ENCODE measurements at regions not wholly inside any gene's neighbourhood (a gene's known extent, or its start where the extent isn't known, plus 50 kb on each side); places are given as distances from the start of the nearest gene placed in this dataset.

- no peak overlapping the region for H3K27ac ChIP-seq
- 35 to 61% methylated on average over 4 of the region's 4 CpGs for WGBS, 2 donors (ENCODE audit: low coverage in 1 of 2)
- H3K27me3 ChIP-seq = no peaks in the 10 kb centered on the region
- intact Hi-C loops (cut with DNase I; ENCODE audit: low total_unique reads) = no loop called here
- DNase-seq = no peak
- H3K4me3 ChIP-seq = no peak overlapping the region
- in situ Hi-C loops (cut with MboI; ENCODE audit: low pct_ligation_motif_present in 1 of 4, low pct_unique_long_range_greater_than_20kb in 1 of 4, low sequenced_read_pairs in 3 of 4) = no loop called here
- H3K4me1 ChIP-seq = no peaks in the 10 kb centered on the region
- no peaks in the 10 kb centered on the region for H3K9me3 ChIP-seq
- no peaks in the 10 kb centered on the region for H3K36me3 ChIP-seq
- TF ChIP-seq CTCF (IDR thresholded peaks at IDR 0.05) (no peak), POLR2AphosphoS5 (IDR thresholded peaks at IDR 0.05) (no peak), EP300 (IDR thresholded peaks at IDR 0.05; ENCODE audit: low read depth) (no peak), POLR2A (IDR thresholded peaks at IDR 0.05) (no peak)
These were observed 313.0 kb downstream of the CDH2 start for GRCh38 chr18:27863780-27864430.

DNA sequence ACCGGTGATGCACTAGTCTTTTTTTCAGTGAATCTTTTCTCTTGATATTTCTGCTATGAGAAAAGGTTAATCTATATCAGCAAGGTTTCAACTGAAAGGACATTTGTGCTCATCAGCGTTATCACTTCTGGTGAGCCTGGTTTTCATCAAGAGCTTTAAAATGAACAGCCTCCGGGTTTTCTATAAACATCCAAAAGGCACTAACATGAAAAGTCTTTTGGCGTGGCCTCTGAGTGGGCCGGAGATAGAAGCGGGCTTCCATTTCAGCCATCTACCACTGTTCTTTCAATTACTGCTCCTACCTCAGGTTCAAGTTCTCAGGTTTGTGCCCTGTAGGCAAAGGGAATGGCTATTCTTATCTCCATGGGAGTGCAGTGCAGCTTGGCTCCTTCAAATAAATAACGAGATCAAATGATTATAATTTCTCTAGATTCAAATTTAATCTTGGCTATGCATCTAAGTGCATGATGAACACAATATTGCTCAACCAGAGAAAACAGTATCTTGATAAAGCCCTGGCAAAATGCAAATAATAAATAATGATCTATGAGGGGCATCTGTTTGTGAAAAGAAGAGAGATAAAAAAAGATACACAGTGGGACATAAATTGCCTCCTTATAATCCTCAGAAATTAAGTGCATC, 314.8 kb downstream of the CDH2 start:
- TF ChIP-seq POLR2A (IDR thresholded peaks at IDR 0.05) (no peak), CTCF (IDR thresholded peaks at IDR 0.05) (no peak), POLR2AphosphoS5 (IDR thresholded peaks at IDR 0.05) (no peak), EP300 (IDR thresholded peaks at IDR 0.05; ENCODE audit: low read depth) (no peak)
- no peak overlapping the region for H3K27ac ChIP-seq
- no peaks in the 10 kb centered on the region for H3K9me3 ChIP-seq
- no peak for DNase-seq
- 79 to 84% methylated on average over 7 of the region's 7 CpGs for WGBS, 2 donors (ENCODE audit: low coverage in 1 of 2)
- no peaks in the 10 kb centered on the region for H3K27me3 ChIP-seq
- H3K36me3 ChIP-seq = no peaks in the 10 kb centered on the region
- no peaks in the 10 kb centered on the region for H3K4me1 ChIP-seq
- H3K4me3 ChIP-seq = no peak overlapping the region
- in situ Hi-C loops (cut with MboI; ENCODE audit: low pct_ligation_motif_present in 1 of 4, low pct_unique_long_range_greater_than_20kb in 1 of 4, low sequenced_read_pairs in 3 of 4) (no loop called here), intact Hi-C loops (cut with DNase I; ENCODE audit: low total_unique reads) (no loop called here)

DNA sequence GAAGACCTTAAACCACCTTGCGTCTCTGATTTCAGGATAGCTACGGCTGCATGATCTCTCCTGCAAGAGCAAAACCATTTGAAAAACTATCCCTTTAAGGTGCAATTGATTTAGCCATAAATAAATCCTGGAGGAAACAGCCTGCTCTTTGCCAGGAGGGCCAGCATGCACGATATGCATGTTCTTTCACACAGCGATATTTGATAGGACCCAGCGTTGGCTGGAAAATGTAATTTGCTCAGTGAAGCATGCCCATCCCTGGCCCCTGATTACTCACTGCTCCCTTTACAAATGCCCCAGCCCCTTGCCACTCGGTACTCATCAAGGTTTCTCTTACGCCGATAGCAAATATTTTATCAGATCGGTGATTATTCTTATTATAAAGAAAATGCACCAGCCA, 315.4 kb downstream of the CDH2 start:
- no peaks in the 10 kb centered on the region for H3K36me3 ChIP-seq
- 84% methylated on average over 9 of the region's 9 CpGs for WGBS, 2 donors (ENCODE audit: low coverage in 1 of 2)
- intact Hi-C loops (cut with DNase I; ENCODE audit: low total_unique reads) (no loop called here), in situ Hi-C loops (cut with MboI; ENCODE audit: low pct_ligation_motif_present in 1 of 4, low pct_unique_long_range_greater_than_20kb in 1 of 4, low sequenced_read_pairs in 3 of 4) (no loop called here)
- DNase-seq = no peak
- no peak overlapping the region for H3K4me3 ChIP-seq
- H3K27me3 ChIP-seq = no peaks in the 10 kb centered on the region
- H3K9me3 ChIP-seq = no peaks in the 10 kb centered on the region
- TF ChIP-seq POLR2AphosphoS5 (IDR thresholded peaks at IDR 0.05) (no peak), POLR2A (IDR thresholded peaks at IDR 0.05) (no peak), CTCF (IDR thresholded peaks at IDR 0.05) (no peak)
- no peaks in the 10 kb centered on the region for H3K4me1 ChIP-seq
- H3K27ac ChIP-seq = no peak overlapping the region

DNA sequence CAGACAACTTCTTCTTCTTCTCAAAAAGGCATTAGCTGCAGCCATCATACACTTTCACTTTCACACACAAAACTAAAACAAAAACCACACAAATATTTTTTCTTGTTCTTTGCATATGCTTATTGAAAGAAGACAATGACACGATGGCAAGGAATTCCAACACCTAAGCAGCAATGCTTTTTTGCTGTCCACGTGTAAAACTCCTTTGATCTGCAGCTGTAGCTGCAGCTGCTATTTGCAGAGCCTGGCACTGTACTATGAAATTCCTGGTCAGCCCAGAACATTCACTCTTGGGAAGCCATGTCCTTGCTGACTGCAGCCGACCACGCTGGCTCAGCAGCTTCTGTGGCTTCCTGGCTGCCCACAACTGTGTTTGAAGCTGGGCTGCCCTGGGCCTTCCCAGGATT, 316.2 kb downstream of the CDH2 start:
- in situ Hi-C loops (cut with MboI; ENCODE audit: low pct_ligation_motif_present in 1 of 4, low pct_unique_long_range_greater_than_20kb in 1 of 4, low sequenced_read_pairs in 3 of 4) (no loop called here), intact Hi-C loops (cut with DNase I; ENCODE audit: low total_unique reads) (no loop called here)
- H3K27me3 ChIP-seq = no peaks in the 10 kb centered on the region
- H3K36me3 ChIP-seq = no peaks in the 10 kb centered on the region
- no peaks in the 10 kb centered on the region for H3K4me1 ChIP-seq
- no peak for DNase-seq
- no peak overlapping the region for H3K27ac ChIP-seq
- no peak overlapping the region for H3K4me3 ChIP-seq
- no peaks in the 10 kb centered on the region for H3K9me3 ChIP-seq
- 22 to 33% methylated on average over 2 to 4 of the region's 4 CpGs for WGBS, 2 donors (ENCODE audit: low coverage in 1 of 2)
- TF ChIP-seq POLR2AphosphoS5 (IDR thresholded peaks at IDR 0.05) = no peak
- TF ChIP-seq POLR2A (IDR thresholded peaks at IDR 0.05) = no peak
- TF ChIP-seq EP300 (IDR thresholded peaks at IDR 0.05; ENCODE audit: low read depth) = no peak
- no peak for TF ChIP-seq CTCF (IDR thresholded peaks at IDR 0.05)
